Inflammatory macrophage treated with lipopolysaccharide for 4 hours (primary cell): ENCODE measurements at regions not wholly inside any gene's neighbourhood (a gene's known extent, or its start where the extent isn't known, plus 50 kb on each side); places are given as distances from the start of the nearest gene placed in this dataset.
"Not testable (repeated sequence)": the region's sequence is repeated elsewhere in the genome, so short reads cannot be mapped to it uniquely, and the experiment has no call there.

Source experiments
- DNase-seq: peaks from one replicate; pipeline ENCODE4 v3.0.0-alpha.2; 2020

- DNase-seq = not testable (repeated sequence)
These were observed 59.0 kb upstream of the NUTM2F start for GRCh38 chr9:94387338-94388010.

- not testable (repeated sequence) for DNase-seq
These were observed 59.6 kb upstream of the NUTM2F start for GRCh38 chr9:94388011-94388406.

- DNase-seq = not testable (repeated sequence)
These were observed 62.1 kb upstream of the NUTM2F start for GRCh38 chr9:94390425-94391098.

GRCh38 chr9:94392971-94393624 is 64.7 kb upstream of the NUTM2F start:
- not testable (repeated sequence) for DNase-seq

GRCh38 chr9:94397766-94398379 is 69.4 kb upstream of the NUTM2F start:
- not testable (repeated sequence) for DNase-seq

- not testable (repeated sequence) for DNase-seq
These were observed 72.0 kb upstream of the NUTM2F start for GRCh38 chr9:94400461-94400860.

- DNase-seq = not testable (repeated sequence)
These were observed 74.4 kb upstream of the NUTM2F start for GRCh38 chr9:94402795-94403194.

- not testable (repeated sequence) for DNase-seq
These were observed 75.1 kb upstream of the NUTM2F start for GRCh38 chr9:94403571-94403970.

- not testable (repeated sequence) for DNase-seq
These were observed 85.2 kb upstream of the NUTM2F start for GRCh38 chr9:94413665-94414064.

GRCh38 chr9:94415111-94415510 is 86.7 kb upstream of the NUTM2F start:
- DNase-seq = not testable (repeated sequence)

- not testable (repeated sequence) for DNase-seq
These were observed 91.7 kb upstream of the NUTM2F start for GRCh38 chr9:94420098-94420497.

- not testable (repeated sequence) for DNase-seq
These were observed 93.5 kb upstream of the NUTM2F start for GRCh38 chr9:94421951-94422350.

GRCh38 chr9:94425312-94425711 is 96.9 kb upstream of the NUTM2F start:
- not testable (repeated sequence) for DNase-seq

- not testable (repeated sequence) for DNase-seq
These were observed 108.7 kb upstream of the NUTM2F start for GRCh38 chr9:94437128-94437527.

GRCh38 chr9:94438336-94438735 is 109.9 kb upstream of the NUTM2F start:
- DNase-seq = not testable (repeated sequence)

- DNase-seq = peak; percentile 1
These were observed 112.7 kb upstream of the NUTM2F start for GRCh38 chr9:94441146-94441545.

GRCh38 chr9:94441796-94442195 is 113.1 kb upstream of the PCAT7 start:
- DNase-seq = no peak

- DNase-seq = no peak
These were observed 111.7 kb upstream of the PCAT7 start for GRCh38 chr9:94443032-94443722.

GRCh38 chr9:94445863-94446262 is 109.0 kb upstream of the PCAT7 start:
- no peak for DNase-seq

GRCh38 chr9:94449486-94449885 is 105.4 kb upstream of the PCAT7 start:
- DNase-seq = no peak

GRCh38 chr9:94464790-94465189 is 90.1 kb upstream of the PCAT7 start:
- DNase-seq = peak; percentile 0

- DNase-seq = not testable (repeated sequence)
These were observed 82.8 kb upstream of the PCAT7 start for GRCh38 chr9:94472063-94472462.
